Mesendoderm (in vitro differentiated cells): ENCODE measurements at regions not wholly inside any gene's neighbourhood (a gene's known extent, or its start where the extent isn't known, plus 50 kb on each side); places are given as distances from the start of the nearest gene placed in this dataset.

Source experiments
- DNase-seq: peaks from one replicate; pipeline ENCODE4 v3.0.0; 2013
- H2AK5ac ChIP-seq: 2 replicates; pipeline ENCODE4 v1.6.1; 2013; ENCODE audit warnings: low read length, inconsistent platforms
- H2BK120ac ChIP-seq: 2 replicates; pipeline ENCODE4 v1.6.1; 2013; ENCODE audit warnings: low read depth, mild to moderate bottlenecking, low read length, moderate library complexity, mixed read lengths
- H2BK15ac ChIP-seq: replicated peaks from 2 replicates; pipeline ENCODE4 v1.6.1; 2013; ENCODE audit warnings: low read depth, mild to moderate bottlenecking, moderate library complexity
- H2BK5ac ChIP-seq: 2 replicates; pipeline ENCODE4 v1.6.1; 2013; ENCODE audit warnings: low read length, inconsistent platforms
- H3K18ac ChIP-seq: 2 replicates; pipeline ENCODE4 v1.6.1; 2013; ENCODE audit warnings: mild to moderate bottlenecking, low read length, mixed read lengths
- H3K23ac ChIP-seq: one replicate; pipeline ENCODE4 v1.6.1; 2013; ENCODE audit warnings: low read length
- H3K27ac ChIP-seq: 2 replicates; pipeline ENCODE4 v1.5.1; 2013; ENCODE audit warnings: low read depth, mild to moderate bottlenecking, inconsistent platforms, low read length, moderate library complexity
- H3K27me3 ChIP-seq: 2 replicates; pipeline ENCODE4 v1.6.1; 2013; ENCODE audit warnings: low read length, control low read depth, mild to moderate bottlenecking, inconsistent platforms; ENCODE audit not compliant: insufficient read depth, poor library complexity
- H3K36me3 ChIP-seq: 2 replicates; pipeline ENCODE4 v1.6.1; 2013; ENCODE audit warnings: low read length, inconsistent platforms; ENCODE audit not compliant: control insufficient read depth, insufficient read depth
- H3K4ac ChIP-seq: one replicate; pipeline ENCODE4 v1.6.1; 2013; ENCODE audit warnings: low read depth, mild to moderate bottlenecking, low read length, moderate library complexity
- H3K4me1 ChIP-seq: 2 replicates; pipeline ENCODE4 v1.6.1; 2013; ENCODE audit warnings: low read depth, low read length, inconsistent platforms; ENCODE audit not compliant: control insufficient read depth
- H3K4me2 ChIP-seq: 2 replicates; pipeline ENCODE4 v1.6.1; 2013; ENCODE audit warnings: low read length
- H3K4me3 ChIP-seq: 2 replicates; pipeline ENCODE4 v1.5.1; 2013; ENCODE audit warnings: mild to moderate bottlenecking, low read length
- H3K56ac ChIP-seq: one replicate; pipeline ENCODE4 v1.6.1; 2013; ENCODE audit warnings: low read length
- H3K79me1 ChIP-seq: 2 replicates; pipeline ENCODE4 v1.6.1; 2013; ENCODE audit warnings: low read length, inconsistent platforms
- H3K79me2 ChIP-seq: 2 replicates; pipeline ENCODE4 v1.6.1; 2013; ENCODE audit warnings: mild to moderate bottlenecking, low read length; ENCODE audit not compliant: control insufficient read depth, insufficient read depth
- H3K9ac ChIP-seq: 2 replicates; pipeline ENCODE4 v1.6.1; 2013; ENCODE audit warnings: low read length, inconsistent platforms
- H4K5ac ChIP-seq: one replicate; pipeline ENCODE4 v1.6.1; 2013; ENCODE audit warnings: low read length
- H4K8ac ChIP-seq: one replicate; pipeline ENCODE4 v1.6.1; 2013; ENCODE audit warnings: low read depth, mild to moderate bottlenecking, control low read depth, low read length, moderate library complexity
- WGBS: extraction: QIAGEN DNeasy Blood & Tissue Kit; methylation state at CpG from one replicate; pipeline ENCODE4 v1.1.7; 2013; ENCODE audit warnings: low lambda C conversion rate, missing lambda C conversion rate; ENCODE audit not compliant: insufficient coverage; ENCODE audit errors: extremely low coverage; 5-methylcytosine and 5-hydroxymethylcytosine counted together

GRCh38 chr16:17538927-17539326, 68.2 kb upstream of the XYLT1 start:
- no peak overlapping the region for H4K8ac ChIP-seq
- no peak overlapping the region for H3K4me2 ChIP-seq
- no CpG with 5 or more reads among the region's 11 CpGs for WGBS
- H3K9ac ChIP-seq = no peak overlapping the region
- H3K4me3 ChIP-seq = no peak overlapping the region
- H3K36me3 ChIP-seq = no peaks in the 10 kb centered on the region
- no peak overlapping the region for H3K23ac ChIP-seq
- H2AK5ac ChIP-seq = no peak overlapping the region
- no peaks in the 10 kb centered on the region for H3K27me3 ChIP-seq
- no peaks in the 10 kb centered on the region for H3K4me1 ChIP-seq
- no peak overlapping the region for H3K18ac ChIP-seq
- H3K4ac ChIP-seq = no peak overlapping the region
- H2BK5ac ChIP-seq = no peak overlapping the region
- H3K56ac ChIP-seq = no peak overlapping the region
- H2BK120ac ChIP-seq = no peak overlapping the region
- H4K5ac ChIP-seq = no peak overlapping the region
- H2BK15ac ChIP-seq = no peak overlapping the region
- no peaks in the 10 kb centered on the region for H3K79me1 ChIP-seq
- no peaks in the 10 kb centered on the region for H3K79me2 ChIP-seq
- no peak overlapping the region for H3K27ac ChIP-seq
- no peak for DNase-seq

DNA sequence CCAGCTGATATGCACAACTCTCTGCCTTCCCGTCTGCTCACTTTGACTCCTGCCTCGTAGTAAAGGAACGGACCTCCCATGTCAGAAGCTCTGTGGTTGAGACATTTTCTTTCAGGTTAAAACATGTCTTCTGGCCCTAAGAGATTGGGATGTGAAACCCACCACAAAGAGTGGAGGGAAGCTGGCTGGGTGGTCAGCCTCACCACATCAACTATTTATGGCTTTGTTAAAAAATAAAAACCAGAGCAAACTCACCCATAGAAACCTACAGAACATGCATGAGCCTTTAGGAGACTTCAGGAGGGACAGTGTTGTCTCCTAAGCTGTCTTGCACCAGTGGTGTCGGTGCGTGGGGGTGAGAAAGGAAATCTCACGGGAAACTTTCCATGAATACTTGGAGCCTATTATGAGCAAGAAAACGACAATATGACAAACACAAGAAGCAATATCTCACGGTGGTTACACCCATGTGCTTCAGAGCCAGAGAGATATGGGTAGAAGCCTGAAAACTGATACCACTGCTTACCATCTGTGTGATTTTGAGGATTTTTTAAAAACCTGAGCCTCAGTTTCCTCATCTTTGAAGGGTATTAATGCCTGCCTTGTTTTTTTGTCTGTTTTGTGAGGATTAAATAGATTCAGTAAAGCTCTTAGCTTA, 61.7 kb upstream of the XYLT1 start:
- Histone ChIP-seq H3K36me3 (no peaks in the 10 kb centered on the region), H3K56ac (no peak overlapping the region), H2BK5ac (no peak overlapping the region), H2BK120ac (no peak overlapping the region), H2AK5ac (no peak overlapping the region), H3K27ac (no peak overlapping the region), H3K18ac (no peak overlapping the region), H3K23ac (no peak overlapping the region), H4K8ac (no peak overlapping the region), H3K79me2 (no peaks in the 10 kb centered on the region), H3K27me3 (no peaks in the 10 kb centered on the region), H2BK15ac (no peak overlapping the region), H3K79me1 (no peaks in the 10 kb centered on the region), H3K4me2 (no peak overlapping the region), H3K4me3 (no peak overlapping the region), H3K9ac (no peak overlapping the region), H4K5ac (no peak overlapping the region), H3K4ac (no peak overlapping the region), H3K4me1 (no peaks in the 10 kb centered on the region)
- WGBS = no CpG with 5 or more reads among the region's 8 CpGs
- no peak for DNase-seq

- no CpG with 5 or more reads among the region's 6 CpGs for WGBS
- H3K27me3 ChIP-seq = no peaks in the 10 kb centered on the region
- H3K36me3 ChIP-seq = no peaks in the 10 kb centered on the region
- no peak overlapping the region for H3K4ac ChIP-seq
- no peak overlapping the region for H3K4me2 ChIP-seq
- no peak overlapping the region for H2BK120ac ChIP-seq
- H2BK15ac ChIP-seq = no peak overlapping the region
- H3K56ac ChIP-seq = no peak overlapping the region
- no peak overlapping the region for H4K8ac ChIP-seq
- H3K18ac ChIP-seq = no peak overlapping the region
- no peak overlapping the region for H3K23ac ChIP-seq
- no peaks in the 10 kb centered on the region for H3K4me1 ChIP-seq
- no peak overlapping the region for H4K5ac ChIP-seq
- H3K79me2 ChIP-seq = no peaks in the 10 kb centered on the region
- no peak overlapping the region for H3K9ac ChIP-seq
- DNase-seq = peak; percentile 13
- H3K79me1 ChIP-seq = no peaks in the 10 kb centered on the region
- H2BK5ac ChIP-seq = no peak overlapping the region
- no peak overlapping the region for H3K27ac ChIP-seq
- no peak overlapping the region for H3K4me3 ChIP-seq
- H2AK5ac ChIP-seq = no peak overlapping the region
These were observed 59.4 kb upstream of the XYLT1 start for GRCh38 chr16:17529982-17530760.

DNA sequence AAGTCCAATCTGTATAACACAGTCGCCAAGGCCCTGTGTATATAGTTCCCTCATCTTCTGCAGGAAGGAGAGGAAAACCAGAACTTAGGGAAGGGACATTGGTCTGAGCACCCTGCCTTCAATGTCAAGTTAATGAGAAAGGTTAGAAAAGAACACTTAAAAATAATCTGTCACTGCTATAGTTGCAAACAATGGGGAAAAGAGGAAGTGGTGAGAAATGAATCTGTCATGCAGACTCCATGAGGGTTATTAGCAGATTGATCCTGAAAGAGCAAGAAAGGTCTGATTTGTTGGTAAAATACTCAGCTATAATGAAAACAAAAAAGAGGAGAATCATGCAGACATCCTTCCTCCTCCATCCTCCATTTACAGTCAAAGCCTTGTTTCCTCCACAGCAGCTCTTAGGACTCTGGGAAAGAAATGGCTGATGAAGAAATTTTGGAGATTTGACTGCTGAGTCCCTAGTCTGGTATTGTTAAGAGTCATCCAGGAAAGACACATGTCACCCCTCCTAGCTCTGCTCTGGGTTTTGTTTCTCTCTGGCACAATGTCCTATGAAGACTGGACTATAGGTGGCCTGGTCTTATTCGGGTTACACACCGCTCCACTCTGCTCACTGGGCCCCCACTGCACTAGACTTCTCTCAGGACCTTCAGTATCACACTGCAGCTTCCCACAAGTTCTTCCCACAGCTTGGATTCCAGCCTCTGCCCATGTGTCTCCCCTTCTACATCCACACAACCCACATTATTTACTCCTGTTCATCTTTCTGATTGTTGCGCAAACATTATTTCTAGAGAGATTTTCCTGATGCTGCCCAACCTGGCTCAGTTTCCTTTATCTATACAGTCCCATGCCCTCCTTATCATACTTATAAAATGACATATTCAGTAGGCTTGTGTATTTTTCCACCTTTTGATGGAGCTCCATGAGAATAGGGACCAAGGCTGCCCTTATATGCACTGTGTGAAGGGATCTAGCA, 56.5 kb upstream of the XYLT1 start:
- no peak overlapping the region for H3K23ac ChIP-seq
- no peak overlapping the region for H4K5ac ChIP-seq
- H3K18ac ChIP-seq = no peak overlapping the region
- no peak overlapping the region for H3K27ac ChIP-seq
- DNase-seq = no peak
- no peak overlapping the region for H2BK15ac ChIP-seq
- H3K36me3 ChIP-seq = no peaks in the 10 kb centered on the region
- H3K27me3 ChIP-seq = no peaks in the 10 kb centered on the region
- H3K79me2 ChIP-seq = no peaks in the 10 kb centered on the region
- H3K4me3 ChIP-seq = no peak overlapping the region
- H2BK120ac ChIP-seq = no peak overlapping the region
- no peaks in the 10 kb centered on the region for H3K79me1 ChIP-seq
- no CpG with 5 or more reads among the region's 4 CpGs for WGBS
- no peak overlapping the region for H3K4ac ChIP-seq
- no peak overlapping the region for H2AK5ac ChIP-seq
- no peak overlapping the region for H3K56ac ChIP-seq
- H2BK5ac ChIP-seq = no peak overlapping the region
- H3K4me1 ChIP-seq = no peaks in the 10 kb centered on the region
- H3K4me2 ChIP-seq = no peak overlapping the region
- no peak overlapping the region for H3K9ac ChIP-seq
- no peak overlapping the region for H4K8ac ChIP-seq

DNA sequence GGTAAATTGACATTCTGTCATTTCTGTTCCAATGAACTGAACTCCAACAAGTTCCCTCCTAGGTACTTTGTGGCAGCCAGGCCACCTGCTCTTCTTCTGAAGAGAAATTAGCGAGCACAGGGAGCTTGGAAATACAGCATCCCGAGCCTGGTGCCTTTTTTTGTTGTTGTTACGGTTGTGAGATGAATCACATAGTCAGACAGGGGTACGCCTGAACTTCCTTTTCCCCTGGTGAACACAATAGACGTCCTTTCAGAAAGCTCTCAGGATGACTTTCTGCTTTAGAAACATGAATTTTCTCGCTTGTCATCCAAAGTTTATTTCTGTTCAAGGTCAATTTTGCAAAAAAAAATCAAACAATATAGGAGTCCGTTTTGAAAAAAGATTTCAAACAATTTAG, 53.9 kb upstream of the XYLT1 start:
- Histone ChIP-seq H2BK120ac (no peak overlapping the region), H2BK15ac (no peak overlapping the region), H3K4me1 (no peaks in the 10 kb centered on the region), H3K4ac (no peak overlapping the region), H4K5ac (no peak overlapping the region), H2BK5ac (no peak overlapping the region), H3K4me3 (no peak overlapping the region), H3K36me3 (no peaks in the 10 kb centered on the region), H2AK5ac (no peak overlapping the region), H4K8ac (no peak overlapping the region), H3K79me2 (no peaks in the 10 kb centered on the region), H3K79me1 (no peaks in the 10 kb centered on the region), H3K18ac (no peak overlapping the region), H3K56ac (no peak overlapping the region), H3K9ac (no peak overlapping the region), H3K4me2 (no peak overlapping the region), H3K27ac (no peak overlapping the region), H3K27me3 (no peaks in the 10 kb centered on the region), H3K23ac (no peak overlapping the region)
- WGBS = no CpG with 5 or more reads among the region's 7 CpGs
- DNase-seq = no peak
